Smooth muscle cell (in vitro differentiated cells): ENCODE measurements at regions not wholly inside any gene's neighbourhood (a gene's known extent, or its start where the extent isn't known, plus 50 kb on each side); places are given as distances from the start of the nearest gene placed in this dataset.
"Not testable (repeated sequence)": the region's sequence is repeated elsewhere in the genome, so short reads cannot be mapped to it uniquely, and the experiment has no call there.

Experiments used
- DNase-seq: peaks from one replicate; lab custom pipeline; 2025; ENCODE audit not compliant: unreplicated experiment; lab: John Stamatoyannopoulos, UW
- H2AFZ ChIP-seq: fragments of 200-600 bp; sonication (generic); 2 replicates; pipeline ENCODE4 v1.6.0; 2016; ENCODE audit warnings: antibody characterized with exemption, low read depth, mild to moderate bottlenecking
- H3F3A ChIP-seq: fragments of 200-600 bp; sonication (generic); 2 replicates; pipeline ENCODE4 v1.6.0; 2017; ENCODE audit warnings: antibody characterized with exemption, low read depth
- H3K27ac ChIP-seq: fragments of 200-600 bp; sonication (generic); 2 replicates; pipeline ENCODE4 v1.5.1; 2016; ENCODE audit warnings: low read depth, mild to moderate bottlenecking
- H3K27me3 ChIP-seq: fragments of 200-600 bp; sonication (generic); 2 replicates; pipeline ENCODE4 v1.6.1; 2016; ENCODE audit warnings: low read depth, mild to moderate bottlenecking
- H3K36me3 ChIP-seq: fragments of 200-600 bp; sonication (generic); 2 replicates; pipeline ENCODE4 v1.5.1; 2016; ENCODE audit warnings: low read depth
- H3K4me1 ChIP-seq: fragments of 200-600 bp; sonication (generic); 2 replicates; pipeline ENCODE4 v1.5.1; 2016; ENCODE audit warnings: low read depth
- H3K4me2 ChIP-seq: fragments of 200-600 bp; sonication (generic); 2 replicates; pipeline ENCODE4 v1.6.0; 2016; ENCODE audit warnings: mild to moderate bottlenecking
- H3K4me3 ChIP-seq: fragments of 200-600 bp; sonication (generic); 2 replicates; pipeline ENCODE4 v1.5.1; 2016; ENCODE audit warnings: mild to moderate bottlenecking
- H3K79me2 ChIP-seq: fragments of 200-600 bp; sonication (generic); 2 replicates; pipeline ENCODE4 v1.6.0; 2016; ENCODE audit warnings: low read depth, mild to moderate bottlenecking
- H3K9ac ChIP-seq: fragments of 200-600 bp; sonication (generic); 2 replicates; pipeline ENCODE4 v1.6.0; 2016; ENCODE audit warnings: low read depth
- H3K9me3 ChIP-seq: fragments of 200-600 bp; sonication (generic); replicated peaks from 2 replicates; pipeline ENCODE4 v1.5.1; 2016; ENCODE audit warnings: low read depth
- H4K20me1 ChIP-seq: fragments of 200-600 bp; sonication (generic); 2 replicates; pipeline ENCODE4 v1.6.0; 2016; ENCODE audit warnings: low read depth
- WGBS: methylation state at CpG from one replicate; pipeline ENCODE4 v1.1.7; 2016; ENCODE audit warnings: low lambda C conversion rate; 5-methylcytosine and 5-hydroxymethylcytosine counted together
- TF ChIP-seq, protein P1 (sequence below): fragments of 200-600 bp; sonication (generic); IDR thresholded peaks from 2 replicates; pipeline ENCODE4 v1.5.1; 2017; ENCODE audit warnings: borderline replicate concordance, mild to moderate bottlenecking, antibody characterized with exemption; ENCODE audit not compliant: insufficient read depth, poor library complexity, severe bottlenecking

- Histone ChIP-seq H3K9me3 (no peaks in the 10 kb centered on the region), H3K79me2 (no peaks in the 10 kb centered on the region), H3F3A (no peaks in the 10 kb centered on the region), H3K36me3 (no peaks in the 10 kb centered on the region), H3K4me2 (no peak overlapping the region), H3K4me3 (no peak overlapping the region), H2AFZ (no peak overlapping the region), H3K27me3 (peaks cover 29% of the 10 kb centered on the region), H4K20me1 (no peaks in the 10 kb centered on the region), H3K9ac (no peak overlapping the region), H3K4me1 (no peaks in the 10 kb centered on the region), H3K27ac (no peak overlapping the region)
- TF ChIP-seq, protein P1, sequence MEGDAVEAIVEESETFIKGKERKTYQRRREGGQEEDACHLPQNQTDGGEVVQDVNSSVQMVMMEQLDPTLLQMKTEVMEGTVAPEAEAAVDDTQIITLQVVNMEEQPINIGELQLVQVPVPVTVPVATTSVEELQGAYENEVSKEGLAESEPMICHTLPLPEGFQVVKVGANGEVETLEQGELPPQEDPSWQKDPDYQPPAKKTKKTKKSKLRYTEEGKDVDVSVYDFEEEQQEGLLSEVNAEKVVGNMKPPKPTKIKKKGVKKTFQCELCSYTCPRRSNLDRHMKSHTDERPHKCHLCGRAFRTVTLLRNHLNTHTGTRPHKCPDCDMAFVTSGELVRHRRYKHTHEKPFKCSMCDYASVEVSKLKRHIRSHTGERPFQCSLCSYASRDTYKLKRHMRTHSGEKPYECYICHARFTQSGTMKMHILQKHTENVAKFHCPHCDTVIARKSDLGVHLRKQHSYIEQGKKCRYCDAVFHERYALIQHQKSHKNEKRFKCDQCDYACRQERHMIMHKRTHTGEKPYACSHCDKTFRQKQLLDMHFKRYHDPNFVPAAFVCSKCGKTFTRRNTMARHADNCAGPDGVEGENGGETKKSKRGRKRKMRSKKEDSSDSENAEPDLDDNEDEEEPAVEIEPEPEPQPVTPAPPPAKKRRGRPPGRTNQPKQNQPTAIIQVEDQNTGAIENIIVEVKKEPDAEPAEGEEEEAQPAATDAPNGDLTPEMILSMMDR, result no peak
- DNase-seq, result no peak
- 76% methylated on average over 1 of the region's 1 CpG for WGBS
Observed at GRCh38 chr10:23978317-23978716, 230.6 kb upstream of the KIAA1217 start.

- H3K79me2 ChIP-seq, result no peaks in the 10 kb centered on the region
- no peaks in the 10 kb centered on the region for H4K20me1 ChIP-seq
- no peaks in the 10 kb centered on the region for H3K36me3 ChIP-seq
- no peak overlapping the region for H3K4me3 ChIP-seq
- H3K4me2 ChIP-seq, result no peak overlapping the region
- peaks cover 29% of the 10 kb centered on the region for H3K27me3 ChIP-seq
- H3F3A ChIP-seq, result no peaks in the 10 kb centered on the region
- TF ChIP-seq, protein P1, result no peak
- H3K27ac ChIP-seq, result no peak overlapping the region
- DNase-seq, result no peak
- H3K9me3 ChIP-seq, result no peaks in the 10 kb centered on the region
- H3K9ac ChIP-seq, result no peak overlapping the region
- WGBS, result 82% methylated on average over 3 of the region's 3 CpGs
- no peaks in the 10 kb centered on the region for H3K4me1 ChIP-seq
- H2AFZ ChIP-seq, result no peak overlapping the region
Observed at GRCh38 chr10:23980094-23980493, 228.8 kb upstream of the KIAA1217 start.

DNA sequence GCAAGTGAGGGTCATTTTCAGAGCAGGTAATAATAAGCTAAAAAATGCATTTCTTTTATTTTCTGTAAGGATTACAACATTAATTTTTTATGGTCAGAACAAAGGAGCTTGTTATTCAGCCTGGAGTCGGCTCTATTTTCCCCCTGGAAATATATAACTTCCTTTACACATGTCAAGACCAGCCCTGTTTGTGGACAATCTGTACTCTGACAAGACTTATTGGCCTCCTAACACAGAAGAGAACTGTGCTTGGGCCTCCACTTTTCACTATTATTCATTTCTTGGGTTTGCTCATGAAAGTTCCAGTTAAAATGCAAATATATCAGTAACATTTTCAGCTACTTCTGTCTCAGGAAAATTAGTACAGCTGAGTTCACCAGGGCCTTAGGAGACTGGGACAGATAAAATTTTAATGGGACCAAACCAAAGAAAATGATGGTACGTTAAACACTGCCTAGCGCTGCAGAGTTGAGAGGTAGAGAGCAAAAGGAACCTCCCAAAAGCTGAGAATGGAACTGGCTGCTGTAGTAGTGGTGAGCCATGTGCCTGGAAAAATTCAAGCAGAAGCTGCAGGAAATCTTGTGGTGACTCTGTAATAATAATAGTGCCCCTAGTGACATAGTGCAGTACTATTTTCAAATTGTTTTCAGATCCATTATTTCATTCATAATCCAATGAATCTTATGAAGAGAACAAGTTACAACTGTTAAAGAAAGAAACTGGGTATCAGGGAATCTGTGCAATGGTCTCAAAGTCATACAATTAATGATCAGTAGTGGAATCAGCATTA lies 227.2 kb upstream of the KIAA1217 start:
- no peak overlapping the region for H3K9ac ChIP-seq
- H3F3A ChIP-seq, result no peaks in the 10 kb centered on the region
- H3K9me3 ChIP-seq, result no peaks in the 10 kb centered on the region
- no peak for DNase-seq
- TF ChIP-seq, protein P1, result peak; percentile 7
- H3K36me3 ChIP-seq, result no peaks in the 10 kb centered on the region
- no peak overlapping the region for H3K27ac ChIP-seq
- 88% methylated on average over 3 of the region's 3 CpGs for WGBS
- H3K79me2 ChIP-seq, result no peaks in the 10 kb centered on the region
- no peaks in the 10 kb centered on the region for H4K20me1 ChIP-seq
- H3K4me2 ChIP-seq, result no peak overlapping the region
- peaks cover 15% of the 10 kb centered on the region for H3K27me3 ChIP-seq
- no peaks in the 10 kb centered on the region for H3K4me1 ChIP-seq
- no peak overlapping the region for H2AFZ ChIP-seq
- no peak overlapping the region for H3K4me3 ChIP-seq

DNA sequence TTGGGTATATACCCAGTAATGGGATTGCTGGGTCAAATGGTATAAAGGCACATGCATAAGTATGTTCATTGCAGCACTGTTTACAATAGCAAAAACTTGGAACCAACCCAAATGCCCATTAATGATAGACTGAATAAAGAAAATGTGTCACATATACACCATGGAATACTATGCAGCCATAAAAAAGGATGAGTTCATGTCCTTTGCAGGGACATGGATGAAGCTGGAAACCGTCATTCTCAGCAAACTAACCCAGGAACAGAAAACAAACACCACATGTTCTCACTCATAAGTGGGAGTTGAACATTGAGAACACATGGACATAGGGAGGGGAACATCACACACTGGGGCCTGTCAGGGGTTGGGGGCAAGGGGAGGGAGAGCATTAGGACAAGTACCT lies 224.5 kb upstream of the KIAA1217 start:
- H3K9ac ChIP-seq, H3K4me2 ChIP-seq, H3K36me3 ChIP-seq, H3F3A ChIP-seq, H3K4me3 ChIP-seq, H4K20me1 ChIP-seq, H3K9me3 ChIP-seq, H2AFZ ChIP-seq, H3K27ac ChIP-seq, DNase-seq, H3K79me2 ChIP-seq, H3K27me3 ChIP-seq, H3K4me1 ChIP-seq: not testable (repeated sequence)
- 78% methylated on average over 1 of the region's 1 CpG for WGBS
